IMR-90 (cell line): ENCODE measurements at regions not wholly inside any gene's neighbourhood (a gene's known extent, or its start where the extent isn't known, plus 50 kb on each side); places are given as distances from the start of the nearest gene placed in this dataset.

Experiments
- ATAC-seq: fragments of 200-7000 bp; cut with Tn5 transposase; 2 replicates; pipeline ENCODE4 v1.9.1; 2020; ENCODE audit warnings: low read depth, mild to moderate bottlenecking, moderate library complexity
- BruUV-seq: library from RNA; stranded (reverse); fragments of 400-500 nt; replicated peaks from 2 replicates; lab custom pipeline; 2021; lab: Mats Ljungman, UMichigan
- CTCF ChIA-PET: fragments of 300-600 bp; formaldehyde crosslinking; extraction: SDS; loops from one replicate; lab custom pipeline; 2021; ENCODE audit warnings: antibody characterized with exemption; lab: Yijun Ruan, JAX
- POLR2A ChIA-PET: fragments of 300-600 bp; sonication (Branson Sonifier 250); formaldehyde crosslinking; loops from one replicate; lab custom pipeline; 2022; ENCODE audit warnings: antibody characterized with exemption; ENCODE audit not compliant: unreplicated experiment; lab: Charles Lee
- DNase-seq: peaks from one replicate; pipeline ENCODE4 v3.0.0; 2013
- H2AFZ ChIP-seq: replicated peaks from 2 replicates; pipeline ENCODE3; 2013; ENCODE audit warnings: low read length, mild to moderate bottlenecking; ENCODE audit not compliant: poor library complexity
- H2AK5ac ChIP-seq: 2 replicates; pipeline ENCODE4 v1.6.1; 2013; ENCODE audit warnings: low read depth, low read length, inconsistent platforms
- H2AK9ac ChIP-seq: replicated peaks from 2 replicates; pipeline ENCODE3; 2013; ENCODE audit warnings: mild to moderate bottlenecking, low read depth, low read length, moderate library complexity; ENCODE audit not compliant: poor library complexity
- H2BK120ac ChIP-seq: 2 replicates; pipeline ENCODE4 v1.6.1; 2013; ENCODE audit warnings: low read depth, low read length, inconsistent platforms
- H2BK15ac ChIP-seq: 3 replicates; pipeline ENCODE4 v1.6.1; 2013; ENCODE audit warnings: low read depth, low read length, inconsistent platforms
- H2BK20ac ChIP-seq: 2 replicates; pipeline ENCODE4 v1.6.1; 2013; ENCODE audit warnings: low read depth, mild to moderate bottlenecking, inconsistent platforms, low read length, moderate library complexity
- H2BK5ac ChIP-seq: 2 replicates; pipeline ENCODE4 v1.6.1; 2013; ENCODE audit warnings: mild to moderate bottlenecking, low read depth, low read length, inconsistent platforms; ENCODE audit not compliant: poor library complexity, severe bottlenecking
- H3K14ac ChIP-seq: replicated peaks from 2 replicates; pipeline ENCODE4 v1.6.1; 2013; ENCODE audit warnings: low read depth, low read length, inconsistent platforms
- H3K18ac ChIP-seq: 2 replicates; pipeline ENCODE4 v1.6.1; 2013; ENCODE audit warnings: low read depth, low read length, control low read depth
- H3K23ac ChIP-seq: 2 replicates; pipeline ENCODE4 v1.6.1; 2013; ENCODE audit warnings: low read depth, low read length, inconsistent platforms
- H3K27ac ChIP-seq: 2 replicates; pipeline ENCODE4 v1.5.1; 2013; ENCODE audit warnings: mild to moderate bottlenecking, control low read depth, low read length; ENCODE audit not compliant: insufficient read depth
- H3K27me3 ChIP-seq: 2 replicates; pipeline ENCODE4 v1.6.1; 2013; ENCODE audit warnings: low read length; ENCODE audit not compliant: control insufficient read depth, insufficient read depth
- H3K36me3 ChIP-seq: 2 replicates; pipeline ENCODE4 v1.6.1; 2013; ENCODE audit warnings: low read length, mixed read lengths; ENCODE audit not compliant: control insufficient read depth, insufficient read depth
- H3K4ac ChIP-seq: 2 replicates; pipeline ENCODE4 v1.6.1; 2013; ENCODE audit warnings: low read depth, low read length, inconsistent platforms
- H3K4me1 ChIP-seq: 2 replicates; pipeline ENCODE4 v1.6.1; 2013; ENCODE audit warnings: low read length, mixed read lengths; ENCODE audit not compliant: control insufficient read depth, insufficient read depth
- H3K4me2 ChIP-seq: 2 replicates; pipeline ENCODE4 v1.6.1; 2013; ENCODE audit warnings: low read depth, mild to moderate bottlenecking, control low read depth, low read length, moderate library complexity
- H3K4me3 ChIP-seq: 2 replicates; pipeline ENCODE4 v1.5.1; 2013; ENCODE audit warnings: low read depth, mild to moderate bottlenecking, control low read depth, low read length, moderate library complexity; ENCODE audit not compliant: insufficient read depth
- H3K56ac ChIP-seq: 2 replicates; pipeline ENCODE4 v1.6.1; 2013; ENCODE audit warnings: low read length, inconsistent platforms; ENCODE audit not compliant: insufficient read depth; ENCODE audit errors: extremely low read depth
- H3K79me1 ChIP-seq, 2 experiments: 2 replicates each; pipeline ENCODE4 v1.6.1; 2013; ENCODE audit warnings: low read length in 2 of 2, inconsistent platforms in 1 of 2, low read depth in 1 of 2
- H3K9ac ChIP-seq: 2 replicates; pipeline ENCODE4 v1.6.1; 2013; ENCODE audit warnings: low read depth, low read length, control low read depth
- H3K9me1 ChIP-seq: 2 replicates; pipeline ENCODE4 v1.6.1; 2013; ENCODE audit warnings: low read length, inconsistent platforms; ENCODE audit not compliant: insufficient read depth
- H3K9me3 ChIP-seq: 2 replicates; pipeline ENCODE4 v1.6.1; 2013; ENCODE audit warnings: low read length; ENCODE audit not compliant: control insufficient read depth, insufficient read depth
- H4K20me1 ChIP-seq: 2 replicates; pipeline ENCODE4 v1.6.1; 2013; ENCODE audit warnings: low read length, inconsistent platforms; ENCODE audit not compliant: insufficient read depth
- H4K5ac ChIP-seq: 2 replicates; pipeline ENCODE4 v1.6.1; 2013; ENCODE audit warnings: mild to moderate bottlenecking, low read depth, low read length, control low read depth
- H4K8ac ChIP-seq, 2 experiments: 2 replicates each; pipeline ENCODE4 v1.6.1; 2013; ENCODE audit warnings: low read depth in 2 of 2, low read length in 2 of 2, control low read depth in 1 of 2, inconsistent platforms in 1 of 2
- H4K91ac ChIP-seq: 2 replicates; pipeline ENCODE4 v1.6.1; 2013; ENCODE audit warnings: low read depth, low read length, inconsistent platforms; ENCODE audit not compliant: insufficient read depth
- CEBPB ChIP-seq: IDR thresholded peaks from 2 replicates; pipeline ENCODE4 v1.6.1; 2012; ENCODE audit warnings: low read depth, low read length, improper control_type of control experiment
- ELK1 ChIP-seq: fragments of 150-350 bp; IDR thresholded peaks from 2 replicates; pipeline ENCODE4 v1.6.1; 2016; ENCODE audit warnings: low read depth, mild to moderate bottlenecking, low read length, moderate library complexity, borderline replicate concordance
- MAZ ChIP-seq: IDR thresholded peaks from 2 replicates; pipeline ENCODE4 v1.6.1; 2012; ENCODE audit warnings: low read depth, mild to moderate bottlenecking, low read length, improper control_type of control experiment, moderate library complexity, borderline replicate concordance
- POLR2A ChIP-seq: IDR thresholded peaks from 2 replicates; pipeline ENCODE4 v1.6.1; 2012; ENCODE audit warnings: mild to moderate bottlenecking, low read depth, low read length
- SMC3 ChIP-seq: fragments of 150-350 bp; IDR thresholded peaks from 2 replicates; pipeline ENCODE4 v1.6.1; 2016; ENCODE audit warnings: low read depth, mild to moderate bottlenecking, antibody characterized with exemption, low read length, moderate library complexity
- USF2 ChIP-seq: fragments of 150-350 bp; IDR thresholded peaks from 2 replicates; pipeline ENCODE4 v1.6.1; 2017; ENCODE audit warnings: mild to moderate bottlenecking, antibody characterized with exemption, low read length, low read depth
- WGBS, 2 experiments: methylation state at CpG; one replicate each; pipeline versions ENCODE4 v1.1.5 to v1.1.7; 2013; ENCODE audit warnings: missing lambda C conversion rate in 2 of 2; ENCODE audit not compliant: insufficient read length in 1 of 2; ENCODE audit errors: extremely low coverage in 2 of 2; 5-methylcytosine and 5-hydroxymethylcytosine counted together
- dilution Hi-C: fragments of 300-500 bp; cut with HindIII; formaldehyde crosslinking; loops from one replicate; pipeline ENCODE4 v1.14.3; 2018; ENCODE audit warnings: low sequenced_read_pairs; ENCODE audit not compliant: unreplicated experiment
- in situ Hi-C: fragments of 300-500 bp; cut with MboI; formaldehyde crosslinking; loops from 3 replicates; pipeline ENCODE4 v1.14.3; 2019; ENCODE audit warnings: low sequenced_read_pairs, inconsistent platforms, mixed read lengths
- intact Hi-C: fragments of 100-400 bp; cut with micrococcal nuclease; formaldehyde crosslinking; loops from 2 replicates; pipeline ENCODE4 v1.10.0; 2022

GRCh38 chr4:123955167-123955800, 558.7 kb downstream of the SPRY1 start:
- DNase-seq = no peak
- Histone ChIP-seq H2AK5ac (peak overlapping the region; percentile 39; the same call in 1 of the 2 replicates), H4K8ac (no peak overlapping the region), H4K5ac (no peak overlapping the region), H3K56ac (no peak overlapping the region), H2AFZ (no peak overlapping the region), H3K23ac (no peak overlapping the region), H4K91ac (no peak overlapping the region), H3K4me2 (no peak overlapping the region), H3K14ac (no peak overlapping the region), H3K4ac (no peak overlapping the region; the same call in 1 of the 2 replicates), H3K9me3 (no peaks in the 10 kb centered on the region), H2BK20ac (no peak overlapping the region), H3K4me3 (no peak overlapping the region), H2BK120ac (no peak overlapping the region), H3K18ac (no peak overlapping the region; the same call in 1 of the 2 replicates), H3K9ac (no peak overlapping the region), H3K27ac (no peak overlapping the region), H2BK15ac (no peak overlapping the region; the same call in 2 of the 3 replicates), H3K4me1 (no peaks in the 10 kb centered on the region), H2BK5ac (no peak overlapping the region), H3K9me1 (no peaks in the 10 kb centered on the region), H2AK9ac (no peak overlapping the region), H3K27me3 (no peaks in the 10 kb centered on the region), H3K36me3 (no peaks in the 10 kb centered on the region), H3K79me1 (no peaks in the 10 kb centered on the region), H4K20me1 (no peaks in the 10 kb centered on the region)
- WGBS, 2 experiments = 83% methylated on average over 2 of the region's 3 CpGs; no CpG with 5 or more reads in 1 of the 2 experiments
- TF ChIP-seq USF2 = no peak
- TF ChIP-seq SMC3 = no peak
- no peak for TF ChIP-seq MAZ
- no peak for TF ChIP-seq POLR2A
- TF ChIP-seq CEBPB = no peak
- no peak for TF ChIP-seq ELK1
- in situ Hi-C loops (no loop called here), dilution Hi-C loops (no loop called here), intact Hi-C loops (no loop called here)
- no TSS peak for BruUV-seq
- ATAC-seq = no peak
- ChIA-PET CTCF (no interaction called here), POLR2A (no interaction called here)
